Neural crest cell (in vitro differentiated cells): ENCODE measurements at regions not wholly inside any gene's neighbourhood (a gene's known extent, or its start where the extent isn't known, plus 50 kb on each side); places are given as distances from the start of the nearest gene placed in this dataset.

Experiments
- DNase-seq: peaks from one replicate; pipeline ENCODE4 v3.0.0; 2021; ENCODE audit warnings: low read depth, mixed read lengths, low spot score
- H3K27ac Mint-ChIP-seq: one replicate; pipeline ENCODE4 v1.8.0; 2021; ENCODE audit warnings: mild to moderate bottlenecking, mixed read lengths; ENCODE audit not compliant: unreplicated experiment
- H3K27me3 Mint-ChIP-seq: 2 replicates; pipeline ENCODE4 v1.8.0; 2021; ENCODE audit warnings: low read depth, mild to moderate bottlenecking, mixed read lengths
- H3K36me3 Mint-ChIP-seq: 2 replicates; pipeline ENCODE4 v1.8.0; 2021; ENCODE audit warnings: low read depth, mild to moderate bottlenecking, mixed read lengths
- H3K4me1 Mint-ChIP-seq: 2 replicates; pipeline ENCODE4 v1.8.0; 2021; ENCODE audit warnings: mixed read lengths
- H3K4me3 Mint-ChIP-seq: one replicate; pipeline ENCODE4 v1.8.0; 2021; ENCODE audit warnings: mild to moderate bottlenecking, mixed read lengths
- H3K9me3 Mint-ChIP-seq: 2 replicates; pipeline ENCODE4 v1.8.0; 2021; ENCODE audit warnings: mixed read lengths
- TF ChIP-seq, protein P1 (sequence below): fragments of 200-600 bp; sonication (generic); conservative IDR thresholded peaks from 2 replicates; pipeline ENCODE4 v1.5.0; 2021; ENCODE audit warnings: antibody characterized with exemption, mild to moderate bottlenecking

DNA sequence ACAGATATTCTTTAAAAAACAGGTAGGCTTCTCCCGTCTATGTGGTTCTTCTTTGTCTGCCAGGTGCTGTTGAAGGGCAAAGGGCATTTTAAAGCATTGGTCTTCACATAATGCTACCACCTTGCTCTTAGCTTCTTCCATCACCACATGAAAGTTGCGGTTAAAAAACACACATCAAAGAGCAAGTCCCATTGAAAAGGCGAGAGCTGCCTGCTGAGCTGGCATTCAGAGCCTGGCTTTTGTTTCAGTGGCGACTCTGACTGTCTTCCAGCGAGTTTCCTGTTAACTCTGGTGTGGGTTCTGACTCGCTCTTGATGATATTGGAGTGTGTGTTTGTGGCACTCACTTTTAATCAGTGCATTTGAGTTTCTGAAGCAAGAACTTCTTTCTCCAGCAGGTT, 624.9 kb upstream of the FANCL start:
- no peak for DNase-seq
- TF ChIP-seq, protein P1, sequence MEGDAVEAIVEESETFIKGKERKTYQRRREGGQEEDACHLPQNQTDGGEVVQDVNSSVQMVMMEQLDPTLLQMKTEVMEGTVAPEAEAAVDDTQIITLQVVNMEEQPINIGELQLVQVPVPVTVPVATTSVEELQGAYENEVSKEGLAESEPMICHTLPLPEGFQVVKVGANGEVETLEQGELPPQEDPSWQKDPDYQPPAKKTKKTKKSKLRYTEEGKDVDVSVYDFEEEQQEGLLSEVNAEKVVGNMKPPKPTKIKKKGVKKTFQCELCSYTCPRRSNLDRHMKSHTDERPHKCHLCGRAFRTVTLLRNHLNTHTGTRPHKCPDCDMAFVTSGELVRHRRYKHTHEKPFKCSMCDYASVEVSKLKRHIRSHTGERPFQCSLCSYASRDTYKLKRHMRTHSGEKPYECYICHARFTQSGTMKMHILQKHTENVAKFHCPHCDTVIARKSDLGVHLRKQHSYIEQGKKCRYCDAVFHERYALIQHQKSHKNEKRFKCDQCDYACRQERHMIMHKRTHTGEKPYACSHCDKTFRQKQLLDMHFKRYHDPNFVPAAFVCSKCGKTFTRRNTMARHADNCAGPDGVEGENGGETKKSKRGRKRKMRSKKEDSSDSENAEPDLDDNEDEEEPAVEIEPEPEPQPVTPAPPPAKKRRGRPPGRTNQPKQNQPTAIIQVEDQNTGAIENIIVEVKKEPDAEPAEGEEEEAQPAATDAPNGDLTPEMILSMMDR = no peak
- Mint-ChIP-seq H3K27ac (no peak overlapping the region), H3K27me3 (no peaks in the 10 kb centered on the region), H3K9me3 (peaks cover 11% of the 10 kb centered on the region), H3K4me1 (peaks cover 22% of the 10 kb centered on the region), H3K36me3 (no peaks in the 10 kb centered on the region), H3K4me3 (no peak overlapping the region)

DNA sequence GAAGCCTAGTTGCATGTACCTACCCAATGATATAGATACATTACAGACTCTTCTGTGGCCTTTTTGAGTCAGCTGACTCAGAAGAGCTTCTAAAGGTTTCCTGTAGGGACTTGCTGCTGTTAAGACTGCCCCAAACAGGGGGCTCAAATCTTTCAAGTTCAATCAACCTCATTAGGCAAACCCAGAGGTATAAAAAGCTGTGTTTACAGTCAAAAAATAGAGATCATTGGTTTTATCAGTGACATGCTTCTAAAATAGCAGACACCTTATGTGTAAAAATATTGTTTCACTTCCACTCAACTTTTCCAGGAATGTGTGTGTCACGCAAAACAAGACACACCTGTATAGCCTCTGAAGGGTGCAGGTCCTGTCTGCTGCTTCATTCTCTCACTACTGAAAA, 624.3 kb upstream of the FANCL start:
- Mint-ChIP-seq H3K4me1 (peaks cover 22% of the 10 kb centered on the region), H3K27me3 (no peaks in the 10 kb centered on the region), H3K4me3 (no peak overlapping the region), H3K36me3 (no peaks in the 10 kb centered on the region), H3K9me3 (peaks cover 11% of the 10 kb centered on the region), H3K27ac (no peak overlapping the region)
- no peak for DNase-seq
- TF ChIP-seq, protein P1 = no peak

DNA sequence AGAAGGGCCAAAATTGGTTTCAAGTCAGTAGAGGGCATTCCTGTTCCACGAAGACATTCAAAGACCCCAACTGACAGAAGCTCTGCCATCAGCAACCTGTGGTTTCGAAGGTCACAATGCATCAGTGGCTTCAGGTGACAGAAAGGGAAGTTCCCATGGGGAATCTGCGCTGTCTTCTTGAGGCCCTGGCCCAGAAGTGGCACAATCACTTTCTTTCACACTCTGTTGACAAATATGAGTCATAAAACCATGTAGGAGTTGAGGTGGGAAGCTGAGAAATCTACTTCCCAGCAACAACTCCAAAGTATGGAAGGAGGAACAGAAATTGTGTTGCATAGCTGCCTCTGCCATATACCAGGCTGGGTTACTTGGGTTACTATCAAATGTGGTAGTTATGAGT, 621.1 kb upstream of the FANCL start:
- no peaks in the 10 kb centered on the region for H3K27me3 Mint-ChIP-seq
- H3K36me3 Mint-ChIP-seq = no peaks in the 10 kb centered on the region
- H3K4me3 Mint-ChIP-seq = no peak overlapping the region
- no peak for DNase-seq
- H3K27ac Mint-ChIP-seq = no peak overlapping the region
- H3K9me3 Mint-ChIP-seq = peaks cover 17% of the 10 kb centered on the region
- H3K4me1 Mint-ChIP-seq = peaks cover 15% of the 10 kb centered on the region
- TF ChIP-seq, protein P1 = no peak

DNA sequence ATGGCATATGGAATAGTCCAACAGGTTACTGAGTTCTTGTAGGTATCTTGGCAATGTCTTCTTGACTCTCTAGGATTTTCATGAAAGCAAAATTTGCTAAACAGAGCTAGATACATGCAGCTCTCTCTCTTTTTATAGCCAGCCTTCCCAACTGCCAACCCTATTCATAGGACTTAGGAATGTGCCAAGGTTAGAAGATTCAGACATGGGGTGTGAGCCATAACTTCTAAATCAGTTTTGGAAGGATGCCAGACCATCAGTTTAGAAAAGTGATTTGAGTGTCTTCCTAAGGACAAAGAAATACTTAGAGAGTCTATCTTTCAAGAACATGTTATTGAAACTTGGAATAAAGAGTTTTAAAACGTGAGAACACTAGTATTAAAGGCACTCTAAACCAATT, 619.5 kb upstream of the FANCL start:
- Mint-ChIP-seq H3K9me3 (peaks cover 17% of the 10 kb centered on the region), H3K4me3 (no peak overlapping the region), H3K27ac (no peak overlapping the region), H3K4me1 (no peaks in the 10 kb centered on the region), H3K36me3 (peaks cover 2% of the 10 kb centered on the region), H3K27me3 (no peaks in the 10 kb centered on the region)
- DNase-seq = no peak
- TF ChIP-seq, protein P1 = no peak

DNA sequence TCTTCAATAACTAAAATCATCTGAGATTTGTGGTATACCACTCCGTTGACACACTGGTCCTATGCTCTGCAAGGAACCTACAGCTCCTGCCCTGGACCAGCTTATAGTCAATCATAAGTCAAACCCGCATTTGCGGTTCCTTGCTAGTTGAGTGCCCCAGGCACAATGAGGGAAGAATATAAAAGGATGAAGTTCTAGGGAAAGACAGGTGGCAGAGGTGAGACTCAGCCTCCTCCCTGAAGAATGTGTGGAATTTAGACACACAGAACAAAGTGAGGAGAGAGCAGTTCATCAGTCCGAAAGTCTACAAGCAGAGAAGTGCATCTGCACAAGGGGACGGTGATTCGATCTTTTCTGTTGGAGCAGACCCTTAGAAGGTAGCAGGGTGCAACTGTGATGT, 615.0 kb upstream of the FANCL start:
- Mint-ChIP-seq H3K36me3 (peaks cover 2% of the 10 kb centered on the region), H3K4me1 (no peaks in the 10 kb centered on the region), H3K4me3 (no peak overlapping the region), H3K9me3 (peaks cover 6% of the 10 kb centered on the region), H3K27ac (no peak overlapping the region), H3K27me3 (no peaks in the 10 kb centered on the region)
- TF ChIP-seq, protein P1 = no peak
- DNase-seq = no peak

DNA sequence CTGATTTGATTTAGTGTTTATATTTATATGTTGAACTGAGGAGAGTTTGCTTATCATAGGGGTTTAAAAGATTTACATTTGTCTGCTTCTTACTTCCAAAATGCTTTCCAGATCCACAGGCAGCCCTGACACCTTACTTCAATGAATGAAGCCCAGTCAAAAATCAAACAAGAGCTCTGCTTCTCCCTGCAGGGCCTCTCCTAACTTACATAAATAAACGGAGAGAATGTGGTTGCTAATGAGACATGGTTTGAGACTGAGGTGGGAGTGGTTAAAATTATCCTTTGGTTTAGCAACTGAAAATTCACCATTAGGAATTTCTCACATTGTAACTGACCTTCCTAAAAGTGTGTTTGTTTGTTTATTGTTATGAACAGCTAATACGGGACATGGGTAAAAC, 612.3 kb upstream of the FANCL start:
- DNase-seq = no peak
- H3K36me3 Mint-ChIP-seq = peaks cover 2% of the 10 kb centered on the region
- H3K4me3 Mint-ChIP-seq = no peak overlapping the region
- no peaks in the 10 kb centered on the region for H3K4me1 Mint-ChIP-seq
- TF ChIP-seq, protein P1 = no peak
- H3K27me3 Mint-ChIP-seq = no peaks in the 10 kb centered on the region
- H3K9me3 Mint-ChIP-seq = no peaks in the 10 kb centered on the region
- H3K27ac Mint-ChIP-seq = no peak overlapping the region
